CD4-positive, alpha-beta T cell (primary cell): ENCODE measurements at regions not wholly inside any gene's neighbourhood (a gene's known extent, or its start where the extent isn't known, plus 50 kb on each side); places are given as distances from the start of the nearest gene placed in this dataset.

Experiments used
- ATAC-seq: fragments of 200-7000 bp; cut with Tn5 transposase; one replicate; pipeline ENCODE4 v1.10.0; 2022; ENCODE audit warnings: mild to moderate bottlenecking; ENCODE audit not compliant: poor library complexity
- CTCF ChIA-PET: fragments of 350-600 bp; sonication (Branson Sonifier 250); formaldehyde crosslinking; loops from one replicate; lab custom pipeline; 2021; ENCODE audit warnings: antibody characterized with exemption, inconsistent platforms; lab: Charles Lee
- POLR2A ChIA-PET: fragments of 350-600 bp; sonication (Branson Sonifier 250); formaldehyde crosslinking; loops from one replicate; lab custom pipeline; 2021; ENCODE audit warnings: antibody characterized with exemption, inconsistent platforms; lab: Charles Lee
- DNase-seq, 14 experiments: peaks; one replicate each; pipeline ENCODE4 v3.0.0-alpha.2; 2013 to 2020; ENCODE audit warnings: mixed read lengths in 2 of 14
- H3K27ac ChIP-seq, 2 donors: one replicate each; pipeline versions ENCODE4 v1.5.1 to v1.7.0; 2013; ENCODE audit warnings: low read length in 2 of 2, low read depth in 1 of 2, mild to moderate bottlenecking in 1 of 2
- H3K27me3 ChIP-seq, 2 experiments: 1 replicate in 1 of 2; 2 replicates in 1 of 2; pipeline versions ENCODE4 v1.6.1 to v1.7.0; 2013; ENCODE audit warnings: low read length in 2 of 2, control low read depth in 1 of 2, mild to moderate bottlenecking in 1 of 2, moderate library complexity in 1 of 2; ENCODE audit not compliant: insufficient read depth in 2 of 2, control insufficient read depth in 1 of 2
- H3K36me3 ChIP-seq: one replicate; pipeline ENCODE4 v1.6.1; 2013; ENCODE audit warnings: low read length, control low read depth; ENCODE audit not compliant: insufficient read depth
- H3K4me1 ChIP-seq: one replicate; pipeline ENCODE4 v1.6.1; 2013; ENCODE audit warnings: low read length, control low read depth; ENCODE audit not compliant: insufficient read depth
- H3K4me3 ChIP-seq: one replicate; pipeline ENCODE4 v1.5.1; 2013; ENCODE audit warnings: mild to moderate bottlenecking, low read length, moderate library complexity
- H3K9me3 ChIP-seq, 2 experiments: 1 replicate in 1 of 2; 2 replicates in 1 of 2; pipeline versions ENCODE4 v1.6.1 to v1.7.0; 2013; ENCODE audit warnings: low read length in 2 of 2, mild to moderate bottlenecking in 2 of 2, control low read depth in 1 of 2, moderate library complexity in 1 of 2; ENCODE audit not compliant: control insufficient read depth in 1 of 2, insufficient read depth in 1 of 2
- H3K27ac Mint-ChIP-seq: one replicate; pipeline ENCODE4 v1.8.0; 2020; ENCODE audit warnings: mixed read lengths
- H3K27me3 Mint-ChIP-seq: one replicate; pipeline ENCODE4 v1.8.0; 2021; ENCODE audit warnings: mixed read lengths
- H3K36me3 Mint-ChIP-seq: one replicate; pipeline ENCODE4 v1.8.0; 2021; ENCODE audit warnings: low read depth, mixed read lengths
- H3K4me1 Mint-ChIP-seq: one replicate; pipeline ENCODE4 v1.8.0; 2021; ENCODE audit warnings: low read depth, mixed read lengths
- H3K4me3 Mint-ChIP-seq: one replicate; pipeline ENCODE4 v1.8.0; 2020; ENCODE audit warnings: mild to moderate bottlenecking, mixed read lengths
- H3K9me3 Mint-ChIP-seq: one replicate; pipeline ENCODE4 v1.8.0; 2020; ENCODE audit warnings: mixed read lengths
- intact Hi-C, 2 experiments: fragments of 100-400 bp; cut with DNase I in 1 of 2; cut with micrococcal nuclease in 1 of 2; formaldehyde crosslinking; loops; one replicate each; pipeline versions ENCODE4 v1.15.1 to v1.9.0; 2023 to 2025; cut with DNase I, micrococcal nuclease
- TF ChIP-seq, protein P1 (sequence below): fragments of 200-600 bp; IDR thresholded peaks from one replicate; pipeline ENCODE4 v1.8.0; 2022; ENCODE audit warnings: antibody characterized with exemption, mild to moderate bottlenecking

DNA sequence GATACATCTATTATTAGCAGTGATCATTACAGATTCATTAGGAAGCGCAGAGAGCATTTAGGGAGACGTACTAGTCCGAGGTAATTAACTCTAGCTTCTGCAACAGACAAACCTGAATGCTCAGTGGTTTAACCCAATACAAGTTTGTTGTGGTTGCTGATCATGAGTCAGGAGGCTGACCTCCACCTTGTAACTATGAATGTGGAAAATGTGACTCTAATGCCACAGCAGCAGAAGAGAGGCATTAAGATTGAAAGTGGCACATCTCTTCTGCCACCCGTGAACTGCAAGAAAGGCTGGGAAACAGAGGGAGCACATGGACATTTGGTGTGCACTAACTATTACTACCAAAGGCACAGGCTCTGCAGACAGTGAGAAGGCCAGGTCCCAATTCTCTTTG, 71.2 kb upstream of the C3orf80 start:
- ATAC-seq (no peak), DNase-seq (no peak)
- ChIA-PET CTCF (no interaction called here), POLR2A (no interaction called here)
- H3K4me3 ChIP-seq, result no peak overlapping the region
- no peak overlapping the region for H3K27ac ChIP-seq
- Mint-ChIP-seq H3K27ac (no peak overlapping the region), H3K36me3 (no peaks in the 10 kb centered on the region), H3K9me3 (no peaks in the 10 kb centered on the region), H3K4me1 (no peaks in the 10 kb centered on the region), H3K27me3 (peaks cover 6% of the 10 kb centered on the region), H3K4me3 (no peak overlapping the region)
- no peaks in the 10 kb centered on the region for H3K4me1 ChIP-seq
- no peaks in the 10 kb centered on the region for H3K36me3 ChIP-seq
- intact Hi-C loops, result no loop called here
- no peaks in the 10 kb centered on the region for H3K9me3 ChIP-seq
- H3K27me3 ChIP-seq, result peaks cover 0 to 4% of the 10 kb centered on the region in 2 experiments
- TF ChIP-seq, protein P1, sequence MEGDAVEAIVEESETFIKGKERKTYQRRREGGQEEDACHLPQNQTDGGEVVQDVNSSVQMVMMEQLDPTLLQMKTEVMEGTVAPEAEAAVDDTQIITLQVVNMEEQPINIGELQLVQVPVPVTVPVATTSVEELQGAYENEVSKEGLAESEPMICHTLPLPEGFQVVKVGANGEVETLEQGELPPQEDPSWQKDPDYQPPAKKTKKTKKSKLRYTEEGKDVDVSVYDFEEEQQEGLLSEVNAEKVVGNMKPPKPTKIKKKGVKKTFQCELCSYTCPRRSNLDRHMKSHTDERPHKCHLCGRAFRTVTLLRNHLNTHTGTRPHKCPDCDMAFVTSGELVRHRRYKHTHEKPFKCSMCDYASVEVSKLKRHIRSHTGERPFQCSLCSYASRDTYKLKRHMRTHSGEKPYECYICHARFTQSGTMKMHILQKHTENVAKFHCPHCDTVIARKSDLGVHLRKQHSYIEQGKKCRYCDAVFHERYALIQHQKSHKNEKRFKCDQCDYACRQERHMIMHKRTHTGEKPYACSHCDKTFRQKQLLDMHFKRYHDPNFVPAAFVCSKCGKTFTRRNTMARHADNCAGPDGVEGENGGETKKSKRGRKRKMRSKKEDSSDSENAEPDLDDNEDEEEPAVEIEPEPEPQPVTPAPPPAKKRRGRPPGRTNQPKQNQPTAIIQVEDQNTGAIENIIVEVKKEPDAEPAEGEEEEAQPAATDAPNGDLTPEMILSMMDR, result no peak

DNA sequence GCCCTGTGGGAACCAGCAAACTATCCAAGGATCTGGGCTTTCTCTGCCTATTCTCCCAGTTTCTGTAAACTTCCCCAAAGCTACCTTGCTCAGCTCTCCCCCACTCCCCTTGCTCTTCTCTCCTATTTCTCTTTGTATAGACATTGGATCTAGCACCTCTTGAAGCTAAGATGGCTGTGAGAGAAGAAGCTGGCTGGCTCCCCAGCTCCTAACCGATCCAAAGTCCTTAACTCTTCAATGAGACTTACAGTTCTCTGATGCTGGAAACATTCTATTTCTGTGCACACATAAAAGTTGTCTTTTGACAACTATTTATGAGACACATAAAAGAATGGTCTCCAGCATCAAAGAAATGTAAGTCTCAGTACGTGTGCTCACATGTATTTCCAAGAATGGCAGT, 70.6 kb upstream of the C3orf80 start:
- ATAC-seq, result no peak
- no peaks in the 10 kb centered on the region for H3K36me3 Mint-ChIP-seq

DNA sequence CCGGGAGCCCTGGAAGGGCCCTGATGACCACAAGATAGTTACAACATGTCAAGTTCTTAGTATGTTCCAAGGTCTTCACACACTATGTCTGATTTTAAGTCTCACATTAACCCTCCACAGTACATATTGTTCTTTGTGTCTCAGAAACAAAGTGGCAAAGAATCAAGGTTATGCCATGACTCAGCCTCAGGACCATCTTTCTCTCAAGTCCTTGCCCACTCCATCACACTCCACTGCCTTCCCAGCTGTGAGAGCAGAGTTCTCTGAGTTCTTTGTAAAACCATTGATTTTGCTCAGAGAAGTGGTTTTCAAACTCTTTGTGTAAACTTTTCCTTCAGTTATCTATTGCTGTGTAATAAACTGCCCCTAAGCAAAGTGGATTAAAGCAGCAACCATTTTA, 67.9 kb upstream of the C3orf80 start:
- H3K4me3 Mint-ChIP-seq, result no peak overlapping the region
- TF ChIP-seq, protein P1, result no peak
- H3K36me3 Mint-ChIP-seq, result no peaks in the 10 kb centered on the region
- no peaks in the 10 kb centered on the region for H3K9me3 ChIP-seq
- intact Hi-C loops, result no loop called here
- no peaks in the 10 kb centered on the region for H3K9me3 Mint-ChIP-seq
- H3K4me1 Mint-ChIP-seq, result no peaks in the 10 kb centered on the region
- ChIA-PET CTCF (no interaction called here), POLR2A (no interaction called here)
- H3K4me1 ChIP-seq, result no peaks in the 10 kb centered on the region
- no peak overlapping the region for H3K27ac ChIP-seq
- H3K36me3 ChIP-seq, result no peaks in the 10 kb centered on the region
- H3K4me3 ChIP-seq, result no peak overlapping the region
- H3K27me3 ChIP-seq, result no peaks in the 10 kb centered on the region
- peaks cover 6% of the 10 kb centered on the region for H3K27me3 Mint-ChIP-seq
- H3K27ac Mint-ChIP-seq, result no peak overlapping the region
- ATAC-seq, result no peak
- DNase-seq, result no peak

More for the DNA sequence above, 70.6 kb upstream of the C3orf80 start:
- Histone ChIP-seq H3K4me1 (no peaks in the 10 kb centered on the region), H3K36me3 (no peaks in the 10 kb centered on the region), H3K27ac (no peak overlapping the region), H3K4me3 (no peak overlapping the region), H3K9me3 (no peaks in the 10 kb centered on the region), H3K27me3 (peaks cover 0 to 4% of the 10 kb centered on the region in 2 experiments)
- no peak for DNase-seq
- H3K9me3 Mint-ChIP-seq, result no peaks in the 10 kb centered on the region
- TF ChIP-seq, protein P1, result no peak
- H3K4me3 Mint-ChIP-seq, result no peak overlapping the region
- ChIA-PET CTCF (no interaction called here), POLR2A (no interaction called here)
- peaks cover 6% of the 10 kb centered on the region for H3K27me3 Mint-ChIP-seq
- no peak overlapping the region for H3K27ac Mint-ChIP-seq
- intact Hi-C loops, result no loop called here
- no peaks in the 10 kb centered on the region for H3K4me1 Mint-ChIP-seq
